ENCODE measurements at regions not wholly inside any gene's neighbourhood (a gene's known extent, or its start where the extent isn't known, plus 50 kb on each side); places are given as distances from the start of the nearest gene placed in this dataset.

DNA sequence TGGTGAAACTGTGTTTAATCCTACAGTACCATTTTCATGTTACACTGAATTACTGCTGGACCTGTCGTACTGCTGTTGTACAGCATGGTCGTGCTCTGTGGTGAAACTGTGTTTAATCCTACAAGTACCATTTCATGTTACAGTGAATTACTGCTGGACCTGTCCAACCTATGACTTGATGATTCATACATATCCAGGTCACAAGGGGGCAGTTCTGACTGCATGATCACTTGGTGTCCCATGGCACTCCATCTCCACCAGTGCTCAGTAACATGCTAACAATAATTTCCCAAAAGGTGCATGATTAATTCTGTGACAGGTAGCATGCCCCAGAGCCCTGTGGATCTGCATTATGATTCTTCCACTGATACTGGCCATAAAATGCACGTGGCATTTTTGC is 101.6 kb downstream of the ADCYAP1 start:
- H3K4me3 Mint-ChIP-seq = no peak overlapping the region
- ATAC-seq (ENCODE audit: low read depth in 2 of 2) = no peak
- peaks cover 0 to 4% (median 0%) of the 10 kb centered on the region in 3 donors for H3K27me3 Mint-ChIP-seq
- no peaks in the 10 kb centered on the region for H3K4me1 Mint-ChIP-seq
- peaks cover 0 to 16% (median 9%) of the 10 kb centered on the region in 7 donors for H3K9me3 Mint-ChIP-seq
- peaks cover 5 to 13% of the 10 kb centered on the region in 2 donors for H3K36me3 Mint-ChIP-seq
- H3K27ac Mint-ChIP-seq = no peak overlapping the region
- no peak for DNase-seq

DNA sequence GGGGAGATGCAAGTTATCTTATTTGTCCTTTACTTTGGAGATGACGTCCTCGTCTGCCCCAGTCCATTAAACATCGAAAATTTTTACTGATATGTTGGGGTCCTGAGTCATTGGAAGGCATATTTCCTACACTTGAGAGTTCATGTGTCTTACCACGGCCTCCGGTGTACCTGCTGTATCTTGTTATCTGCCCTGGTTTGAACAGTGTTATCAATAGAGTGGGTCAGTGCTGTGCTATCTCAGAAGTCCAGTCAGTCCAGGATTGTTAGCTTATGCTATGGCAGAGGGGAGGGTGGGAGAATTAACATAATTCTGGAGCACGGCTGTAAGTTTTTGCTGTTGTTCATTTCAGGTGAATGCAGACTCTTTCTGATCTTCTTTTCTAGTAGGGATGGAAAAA is 102.3 kb downstream of the ADCYAP1 start:
- H3K9me3 Mint-ChIP-seq = peaks cover 0 to 16% (median 6%) of the 10 kb centered on the region in 7 donors
- H3K4me1 Mint-ChIP-seq = no peaks in the 10 kb centered on the region
- no peak overlapping the region for H3K27ac Mint-ChIP-seq
- DNase-seq = no peak
- ATAC-seq (ENCODE audit: low read depth in 2 of 2) = no peak
- peaks cover 5 to 13% of the 10 kb centered on the region in 2 donors for H3K36me3 Mint-ChIP-seq
- H3K4me3 Mint-ChIP-seq = no peak overlapping the region
- H3K27me3 Mint-ChIP-seq = peaks cover 0 to 8% (median 0%) of the 10 kb centered on the region in 3 donors

DNA sequence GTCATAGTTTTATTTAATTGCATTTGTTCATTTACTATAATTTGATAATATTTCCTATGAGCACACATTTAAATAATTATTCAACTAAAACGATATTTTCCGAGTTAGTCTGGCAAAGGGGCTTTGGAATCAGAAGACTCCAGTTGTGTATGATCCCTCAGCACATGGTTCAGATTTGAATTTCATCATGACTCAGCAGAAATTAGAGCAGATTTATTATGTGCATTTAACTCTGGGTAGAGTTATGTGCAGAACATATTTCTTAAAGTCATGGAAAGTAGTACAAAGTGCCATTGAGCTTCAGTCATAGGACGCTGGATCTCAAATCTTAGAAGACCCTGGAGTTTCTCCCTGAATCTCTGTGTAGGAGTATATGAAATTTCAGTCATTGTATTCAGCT is 106.7 kb downstream of the ADCYAP1 start:
- DNase-seq (no peak), ATAC-seq (ENCODE audit: low read depth in 2 of 2) (no peak)
- Mint-ChIP-seq H3K4me3 (no peak overlapping the region), H3K9me3 (no peaks in the 10 kb centered on the region), H3K27me3 (peaks cover 0 to 8% (median 0%) of the 10 kb centered on the region in 3 donors), H3K27ac (no peak overlapping the region), H3K4me1 (no peaks in the 10 kb centered on the region), H3K36me3 (no peaks in the 10 kb centered on the region)

DNA sequence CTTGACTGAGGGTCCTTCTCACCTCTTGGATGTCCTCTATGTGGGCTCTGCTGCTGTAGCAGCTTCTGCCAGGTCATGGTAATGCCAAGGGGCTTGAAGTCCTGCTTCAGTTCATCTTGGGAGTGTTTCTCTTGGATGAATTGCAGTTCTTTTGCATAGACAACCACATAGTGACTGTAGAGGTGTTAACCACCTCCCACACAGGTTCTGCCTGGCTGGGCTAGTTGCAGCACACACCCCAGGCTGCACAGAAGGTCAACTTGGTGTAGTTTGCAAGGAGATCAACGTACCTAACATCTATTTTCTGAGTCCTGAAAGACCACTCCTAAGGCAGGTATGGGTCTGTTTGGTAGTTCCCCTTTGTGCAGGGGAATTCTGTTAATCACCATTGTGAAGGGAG is 108.1 kb downstream of the ADCYAP1 start:
- no peak for DNase-seq
- no peaks in the 10 kb centered on the region for H3K36me3 Mint-ChIP-seq
- no peak for ATAC-seq (ENCODE audit: low read depth in 2 of 2)
- H3K9me3 Mint-ChIP-seq = no peaks in the 10 kb centered on the region
- H3K4me1 Mint-ChIP-seq = no peaks in the 10 kb centered on the region
- no peak overlapping the region for H3K4me3 Mint-ChIP-seq
- no peak overlapping the region for H3K27ac Mint-ChIP-seq
- peaks cover 0 to 8% (median 0%) of the 10 kb centered on the region in 3 donors for H3K27me3 Mint-ChIP-seq

DNA sequence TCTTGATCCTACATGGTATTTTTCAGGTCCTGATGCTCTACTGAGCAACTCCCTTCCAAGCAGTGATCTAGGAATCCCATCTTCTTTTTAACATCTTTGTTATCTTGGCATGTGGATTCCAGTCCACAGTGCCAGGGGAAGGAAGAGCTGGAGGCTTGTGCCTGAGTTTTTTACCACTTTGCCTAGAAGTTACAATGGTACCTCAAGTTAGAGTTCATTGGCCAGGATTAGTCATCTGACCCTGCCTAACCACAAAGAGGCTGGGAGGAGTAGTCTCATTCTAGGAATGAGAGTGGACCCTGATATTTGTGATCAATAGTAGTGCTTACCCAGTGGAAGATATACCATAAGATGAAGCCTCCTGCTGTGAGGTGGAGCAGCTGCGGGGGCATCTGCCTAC is 109.3 kb downstream of the ADCYAP1 start:
- H3K4me3 Mint-ChIP-seq = no peak overlapping the region
- H3K36me3 Mint-ChIP-seq = no peaks in the 10 kb centered on the region
- no peak overlapping the region for H3K27ac Mint-ChIP-seq
- peaks cover 0 to 4% (median 0%) of the 10 kb centered on the region in 3 donors for H3K27me3 Mint-ChIP-seq
- no peaks in the 10 kb centered on the region for H3K4me1 Mint-ChIP-seq
- no peaks in the 10 kb centered on the region for H3K9me3 Mint-ChIP-seq
- DNase-seq (no peak), ATAC-seq (ENCODE audit: low read depth in 2 of 2) (no peak)

DNA sequence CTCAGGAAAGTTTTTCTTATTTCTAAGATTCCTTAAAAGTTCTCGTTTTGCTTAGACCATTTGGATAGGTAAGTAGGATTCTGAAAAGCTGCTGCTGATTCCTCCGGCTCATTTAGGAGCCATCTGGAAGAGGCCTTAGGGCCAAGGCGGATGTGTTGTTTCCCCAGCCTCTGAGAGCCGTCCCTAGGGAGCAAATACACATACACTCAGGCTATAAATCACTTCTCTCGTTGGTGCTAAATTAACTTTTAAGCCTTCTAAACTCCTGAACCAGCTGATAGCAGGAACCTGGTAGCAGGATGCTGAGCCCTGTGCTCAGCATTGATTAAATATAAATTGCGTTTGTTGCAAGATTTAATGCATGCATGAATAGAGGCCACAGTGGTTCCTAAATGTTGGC is 109.8 kb downstream of the ADCYAP1 start:
- no peak for ATAC-seq (ENCODE audit: low read depth in 2 of 2)
- no peak for DNase-seq
- no peak overlapping the region for H3K27ac Mint-ChIP-seq
- peaks cover 0 to 8% (median 0%) of the 10 kb centered on the region in 3 donors for H3K27me3 Mint-ChIP-seq
- no peaks in the 10 kb centered on the region for H3K4me1 Mint-ChIP-seq
- no peaks in the 10 kb centered on the region for H3K9me3 Mint-ChIP-seq
- H3K36me3 Mint-ChIP-seq = no peaks in the 10 kb centered on the region
- no peak overlapping the region for H3K4me3 Mint-ChIP-seq

DNA sequence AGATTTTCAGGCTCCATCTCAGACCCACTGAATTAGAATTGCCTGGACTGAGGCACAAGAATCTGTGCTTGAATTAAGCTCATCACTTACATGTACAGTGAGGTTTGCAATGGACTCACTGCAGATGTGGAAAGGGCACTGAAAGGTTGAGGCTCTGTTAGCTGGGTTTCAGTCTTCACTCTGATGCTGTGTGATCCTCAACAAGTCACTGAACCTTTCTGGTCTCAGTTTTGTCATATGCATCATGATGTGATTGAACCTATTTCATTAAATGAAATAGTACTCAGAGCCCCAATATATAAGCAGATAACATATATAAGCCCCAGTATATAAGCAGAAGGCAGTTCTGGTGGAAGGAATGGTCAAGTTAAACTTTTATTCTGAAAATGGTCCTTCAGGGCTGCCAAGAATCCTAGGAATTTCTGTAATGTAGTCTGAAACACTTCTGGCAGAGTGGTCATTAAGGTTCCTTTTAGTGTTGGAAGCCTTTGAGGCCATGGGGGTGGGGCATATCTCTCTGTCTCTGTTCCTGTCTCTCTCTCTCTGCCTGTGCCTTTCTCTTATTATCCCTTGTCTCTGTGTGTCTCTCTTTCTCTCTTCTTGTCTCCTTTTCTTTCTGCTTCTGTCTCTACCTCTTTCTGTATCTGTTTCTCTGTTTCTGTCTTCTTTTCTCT is 110.4 kb downstream of the ADCYAP1 start:
- H3K9me3 Mint-ChIP-seq = no peaks in the 10 kb centered on the region
- no peak for DNase-seq
- peaks cover 0 to 8% (median 0%) of the 10 kb centered on the region in 3 donors for H3K27me3 Mint-ChIP-seq
- no peaks in the 10 kb centered on the region for H3K36me3 Mint-ChIP-seq
- H3K4me1 Mint-ChIP-seq = no peaks in the 10 kb centered on the region
- H3K4me3 Mint-ChIP-seq = no peak overlapping the region
- no peak overlapping the region for H3K27ac Mint-ChIP-seq
- no peak for ATAC-seq (ENCODE audit: low read depth in 2 of 2)

DNA sequence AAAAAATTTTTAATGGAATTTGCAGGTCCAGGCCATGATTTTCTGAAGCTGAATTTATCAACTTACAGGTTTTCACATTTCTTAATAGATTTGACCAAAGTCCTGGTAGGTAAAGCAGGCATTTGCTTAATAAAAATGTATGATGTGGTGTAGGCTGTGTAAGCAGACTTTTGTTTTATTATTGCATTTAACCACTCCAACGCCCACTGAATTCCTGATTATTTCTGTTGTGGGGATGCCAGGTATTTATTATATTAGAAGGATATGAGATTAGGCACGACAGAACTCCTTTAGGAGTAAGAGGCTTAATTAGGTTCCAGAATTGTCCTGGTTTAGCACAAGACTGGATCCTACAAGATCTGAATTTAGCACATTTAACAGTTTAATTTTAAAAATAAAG is 111.1 kb downstream of the ADCYAP1 start:
- DNase-seq = no peak
- no peaks in the 10 kb centered on the region for H3K4me1 Mint-ChIP-seq
- no peak overlapping the region for H3K4me3 Mint-ChIP-seq
- no peak for ATAC-seq (ENCODE audit: low read depth in 2 of 2)
- peaks cover 0 to 8% (median 0%) of the 10 kb centered on the region in 3 donors for H3K27me3 Mint-ChIP-seq
- H3K36me3 Mint-ChIP-seq = no peaks in the 10 kb centered on the region
- H3K27ac Mint-ChIP-seq = no peak overlapping the region
- H3K9me3 Mint-ChIP-seq = no peaks in the 10 kb centered on the region

DNA sequence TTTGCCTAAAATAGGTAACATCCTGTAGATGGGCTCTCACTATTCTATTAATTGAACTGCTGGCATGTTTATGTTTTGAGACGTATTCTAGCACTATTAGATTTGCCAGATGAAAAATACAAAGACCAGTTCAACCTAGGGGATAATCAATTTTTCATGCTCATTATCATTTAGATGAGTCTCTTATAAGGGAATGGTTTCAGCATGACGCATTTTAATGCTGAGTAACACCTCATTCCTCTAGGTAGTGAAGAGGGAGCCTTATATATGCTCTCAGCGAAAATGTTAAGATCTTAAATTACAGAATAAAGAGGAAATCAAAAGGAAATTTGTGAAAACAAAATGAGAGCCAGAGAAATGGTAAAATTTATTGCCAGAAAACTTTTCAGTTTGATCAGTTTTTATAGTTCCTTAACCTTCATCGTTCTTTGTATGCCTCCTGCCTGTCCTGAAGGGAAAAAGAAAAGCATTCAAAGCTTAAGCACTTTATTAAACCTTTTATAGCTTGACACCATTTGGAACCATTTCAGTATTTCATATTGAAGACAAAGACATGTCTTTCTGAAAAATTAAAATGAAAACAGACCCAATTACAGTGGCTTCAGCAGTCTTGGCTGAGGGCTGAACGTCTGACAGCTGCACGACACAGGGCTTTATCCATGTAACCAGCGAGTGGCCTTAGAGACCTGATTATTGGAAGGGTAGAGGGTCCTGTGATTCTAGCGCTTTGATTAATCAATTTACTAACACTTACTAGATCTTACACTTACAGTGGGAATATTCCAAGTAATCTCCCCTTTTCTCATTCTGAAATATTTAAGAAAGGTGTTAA is 112.8 kb downstream of the ADCYAP1 start:
- ATAC-seq (ENCODE audit: low read depth in 2 of 2) = no peak
- H3K4me3 Mint-ChIP-seq = no peak overlapping the region
- H3K4me1 Mint-ChIP-seq = no peaks in the 10 kb centered on the region
- peaks cover 0 to 8% (median 0%) of the 10 kb centered on the region in 3 donors for H3K27me3 Mint-ChIP-seq
- DNase-seq = no peak
- peaks cover 0 to under 1% (median 0%) of the 10 kb centered on the region in 7 donors for H3K9me3 Mint-ChIP-seq
- no peak overlapping the region for H3K27ac Mint-ChIP-seq
- H3K36me3 Mint-ChIP-seq = no peaks in the 10 kb centered on the region

DNA sequence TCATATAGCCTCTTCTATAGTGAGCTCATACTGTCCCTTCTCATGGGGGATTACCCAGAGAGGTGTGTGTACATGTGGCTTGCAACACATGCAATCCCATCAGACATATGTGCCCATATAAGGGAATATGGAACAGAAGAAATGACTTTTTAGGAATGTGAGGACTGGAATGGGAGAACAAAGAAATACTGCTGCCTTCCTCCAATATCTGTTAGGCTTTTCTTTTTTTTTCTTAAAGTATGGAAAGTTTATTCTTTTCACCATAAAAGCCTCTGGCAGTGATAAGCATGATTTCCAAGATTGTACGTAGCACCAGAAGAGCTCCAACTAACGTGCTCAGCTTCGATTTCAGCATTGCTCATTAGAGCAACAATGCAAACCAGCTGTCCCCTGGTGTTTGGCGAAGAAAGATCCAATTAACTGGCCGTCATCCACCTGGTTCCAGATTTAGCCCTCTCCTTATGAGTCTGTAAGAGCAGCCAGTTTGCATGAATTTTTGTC is 113.6 kb downstream of the ADCYAP1 start:
- DNase-seq (no peak), ATAC-seq (ENCODE audit: low read depth in 2 of 2) (no peak)
- Mint-ChIP-seq H3K9me3 (peaks cover 0 to 3% (median 0%) of the 10 kb centered on the region in 7 donors), H3K4me1 (no peaks in the 10 kb centered on the region), H3K27me3 (peaks cover 0 to 11% (median 0%) of the 10 kb centered on the region in 3 donors), H3K4me3 (no peak overlapping the region), H3K36me3 (no peaks in the 10 kb centered on the region), H3K27ac (no peak overlapping the region)

DNA sequence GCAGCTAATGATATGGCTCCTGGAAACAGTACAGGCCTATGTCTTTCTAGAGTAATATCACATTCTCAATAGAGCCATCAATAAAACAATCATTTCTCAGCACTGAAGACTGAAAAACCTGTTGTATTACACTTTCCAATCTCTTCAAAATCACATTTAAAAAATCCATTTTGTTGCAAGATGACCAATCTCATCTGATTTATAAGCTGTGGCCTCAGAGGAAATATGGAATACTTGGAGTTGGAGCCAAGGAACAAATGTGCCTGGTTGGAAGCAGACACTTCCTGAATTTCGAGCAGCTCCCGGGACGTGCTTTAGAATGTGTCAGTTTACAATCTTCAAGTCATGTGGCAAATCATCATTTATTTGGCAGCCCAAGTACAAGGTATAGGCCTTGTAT is 114.5 kb downstream of the ADCYAP1 start:
- Mint-ChIP-seq H3K27me3 (peaks cover 0 to 11% (median 0%) of the 10 kb centered on the region in 3 donors), H3K9me3 (peaks cover 0 to 3% (median 0%) of the 10 kb centered on the region in 7 donors), H3K36me3 (no peaks in the 10 kb centered on the region), H3K27ac (no peak overlapping the region), H3K4me1 (no peaks in the 10 kb centered on the region), H3K4me3 (no peak overlapping the region)
- ATAC-seq (ENCODE audit: low read depth in 2 of 2) = no peak
- DNase-seq = no peak

DNA sequence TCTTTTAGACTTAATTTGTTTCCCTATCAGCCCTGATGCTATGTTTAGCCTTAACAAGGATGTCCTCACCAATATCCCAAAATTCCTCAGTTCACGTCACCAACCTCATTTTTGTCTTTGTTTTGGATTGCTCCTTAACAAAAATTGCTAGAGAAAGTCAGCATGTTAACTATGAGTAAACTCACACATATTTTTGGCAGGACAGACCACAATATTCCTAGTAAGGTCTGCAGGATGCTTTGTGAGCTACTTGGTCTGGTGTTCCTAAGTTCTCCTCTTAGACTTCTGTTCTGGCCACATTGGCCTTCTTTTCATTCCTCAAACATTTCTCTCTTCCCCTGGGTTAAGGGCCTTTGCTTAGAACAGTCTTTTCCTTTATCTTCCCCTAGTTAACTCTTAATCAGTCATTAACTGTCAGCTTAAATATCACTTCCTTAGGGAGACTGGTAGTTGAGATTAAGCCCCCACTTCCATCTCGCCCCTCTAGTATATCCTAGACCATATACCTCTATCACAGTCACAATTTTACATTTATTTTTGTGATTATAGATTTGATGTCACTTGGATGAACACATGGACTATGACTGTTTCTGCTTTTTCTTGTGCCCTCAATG is 116.2 kb downstream of the ADCYAP1 start:
- Mint-ChIP-seq H3K36me3 (no peaks in the 10 kb centered on the region), H3K9me3 (peaks cover 0 to 4% (median 0%) of the 10 kb centered on the region in 7 donors), H3K4me1 (no peaks in the 10 kb centered on the region), H3K4me3 (no peak overlapping the region), H3K27ac (no peak overlapping the region), H3K27me3 (peaks cover 0 to 11% (median 0%) of the 10 kb centered on the region in 3 donors)
- DNase-seq (no peak), ATAC-seq (ENCODE audit: low read depth in 2 of 2) (no peak)

DNA sequence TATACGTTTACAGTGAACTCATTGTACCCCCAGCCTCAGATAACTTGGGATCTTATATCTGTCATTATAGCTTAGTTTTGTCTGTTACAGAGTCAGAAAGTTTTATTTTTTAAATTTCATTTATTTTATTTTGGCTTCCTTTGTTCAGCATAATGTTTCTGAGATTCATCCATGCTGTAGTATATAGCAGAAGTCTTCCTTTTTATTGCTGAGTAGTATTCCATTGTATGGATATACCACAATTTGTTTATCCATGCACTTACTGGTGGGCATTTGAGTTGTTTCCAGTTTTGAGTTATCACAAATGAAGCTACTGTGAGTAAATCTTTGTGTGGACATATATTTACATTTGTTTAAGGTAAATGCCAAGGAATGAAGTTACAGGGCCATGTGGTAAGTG is 122.3 kb downstream of the ADCYAP1 start:
- Mint-ChIP-seq H3K4me1 (no peaks in the 10 kb centered on the region), H3K36me3 (no peaks in the 10 kb centered on the region), H3K27ac (no peak overlapping the region), H3K9me3 (peaks cover 6 to 48% (median 15%) of the 10 kb centered on the region in 7 donors), H3K4me3 (no peak overlapping the region), H3K27me3 (peaks cover 0 to 7% (median 0%) of the 10 kb centered on the region in 3 donors)
- DNase-seq = no peak
- ATAC-seq (ENCODE audit: low read depth in 2 of 2) = no peak

Measured in naive B cell (primary cell).